GM23338 (cell line): ENCODE measurements at regions not wholly inside any gene's neighbourhood (a gene's known extent, or its start where the extent isn't known, plus 50 kb on each side); places are given as distances from the start of the nearest gene placed in this dataset.

ENCODE experiments used
- ATAC-seq: fragments of 200-7000 bp; cut with Tn5 transposase; 3 replicates; pipeline ENCODE4 v1.9.1; 2020
- DNase-seq: peaks from one replicate; pipeline ENCODE4 v3.0.0-alpha.2; 2015; ENCODE audit warnings: low spot score
- H2AFZ ChIP-seq: fragments of 200-600 bp; sonication (generic); 2 replicates; pipeline ENCODE4 v1.8.0; 2016; ENCODE audit warnings: antibody characterized with exemption, mild to moderate bottlenecking, moderate library complexity
- H3F3A ChIP-seq: fragments of 200-600 bp; sonication (generic); replicated peaks from 2 replicates; pipeline ENCODE4 v1.8.0; 2017; ENCODE audit warnings: antibody characterized with exemption, mixed run types, low read depth
- H3K27ac ChIP-seq: fragments of 200-600 bp; sonication (generic); 2 replicates; pipeline ENCODE4 v1.6.1; 2016; ENCODE audit warnings: low read depth
- H3K27me3 ChIP-seq: fragments of 200-600 bp; sonication (generic); 2 replicates; pipeline ENCODE4 v1.8.0; 2016; ENCODE audit warnings: mild to moderate bottlenecking, mixed run types, moderate library complexity; ENCODE audit not compliant: insufficient read depth
- H3K36me3 ChIP-seq: fragments of 200-600 bp; sonication (generic); 2 replicates; pipeline ENCODE4 v1.8.0; 2016; ENCODE audit warnings: mild to moderate bottlenecking; ENCODE audit not compliant: insufficient read depth
- H3K4me1 ChIP-seq: fragments of 200-600 bp; sonication (generic); 2 replicates; pipeline ENCODE4 v1.8.0; 2016; ENCODE audit warnings: mild to moderate bottlenecking, moderate library complexity; ENCODE audit not compliant: insufficient read depth
- H3K4me2 ChIP-seq: fragments of 200-600 bp; sonication (generic); 2 replicates; pipeline ENCODE4 v1.7.1; 2017; ENCODE audit warnings: mixed run types
- H3K4me3 ChIP-seq: fragments of 200-600 bp; sonication (generic); 2 replicates; pipeline ENCODE4 v1.6.1; 2016; ENCODE audit warnings: mixed run types
- H3K79me2 ChIP-seq: fragments of 200-600 bp; sonication (generic); replicated peaks from 2 replicates; pipeline ENCODE4 v1.8.0; 2017; ENCODE audit warnings: mild to moderate bottlenecking; ENCODE audit not compliant: insufficient read depth
- H3K9me2 ChIP-seq: fragments of 200-600 bp; sonication (generic); 2 replicates; pipeline ENCODE4 v1.8.0; 2017; ENCODE audit not compliant: insufficient read depth
- H4K20me1 ChIP-seq: fragments of 200-600 bp; sonication (generic); replicated peaks from 2 replicates; pipeline ENCODE4 v1.8.0; 2017; ENCODE audit warnings: mild to moderate bottlenecking; ENCODE audit not compliant: insufficient read depth
- H3K27ac Mint-ChIP-seq: 2 replicates; pipeline ENCODE4 v1.8.0; 2020; ENCODE audit warnings: inconsistent platforms, mild to moderate bottlenecking, moderate library complexity, mixed read lengths
- H3K27me3 Mint-ChIP-seq: 3 replicates; pipeline ENCODE4 v1.8.0; 2022; ENCODE audit warnings: low read depth, mild to moderate bottlenecking, moderate library complexity, mixed read lengths, inconsistent platforms; ENCODE audit not compliant: insufficient read depth, poor library complexity
- H3K36me3 Mint-ChIP-seq: 3 replicates; pipeline ENCODE4 v1.8.0; 2021; ENCODE audit warnings: low read depth, mild to moderate bottlenecking, inconsistent platforms, moderate library complexity, mixed read lengths
- H3K4me1 Mint-ChIP-seq: 3 replicates; pipeline ENCODE4 v1.8.0; 2020; ENCODE audit warnings: mild to moderate bottlenecking, inconsistent platforms, mixed read lengths
- H3K4me3 Mint-ChIP-seq: 3 replicates; pipeline ENCODE4 v1.8.0; 2021; ENCODE audit warnings: moderate library complexity, mild to moderate bottlenecking, inconsistent platforms, mixed read lengths
- H3K9me3 Mint-ChIP-seq: 3 replicates; pipeline ENCODE4 v1.8.0; 2020; ENCODE audit warnings: moderate library complexity, mild to moderate bottlenecking, inconsistent platforms, mixed read lengths
- CREB1 ChIP-seq: fragments of 250-450 bp; sonication (Bioruptor Pico); IDR thresholded peaks from 2 replicates; pipeline ENCODE4 v1.5.0; 2020; ENCODE audit warnings: low read depth, mild to moderate bottlenecking, moderate library complexity
- CTCF ChIP-seq, 2 experiments: fragments of 200-600 bp in 1 of 2; sonication (generic) in 1 of 2; conservative IDR thresholded peaks; 2 replicates each; pipeline versions ENCODE4 v1.5.1 to v1.6.1; 2016 to 2017; ENCODE audit warnings: antibody characterized with exemption in 2 of 2, low read depth in 2 of 2, mild to moderate bottlenecking in 2 of 2, moderate library complexity in 1 of 2
- ETS1 ChIP-seq: IDR thresholded peaks from 2 replicates; pipeline ENCODE4 v1.6.1; 2016; ENCODE audit warnings: antibody characterized with exemption
- EZH2 ChIP-seq: fragments of 200-600 bp; sonication (generic); IDR thresholded peaks from one replicate; pipeline ENCODE4 v1.8.0; 2017; ENCODE audit warnings: antibody characterized with exemption, mild to moderate bottlenecking, low read depth; ENCODE audit not compliant: unreplicated experiment
- EZH2phosphoT487 ChIP-seq: fragments of 200-600 bp; sonication (generic); IDR thresholded peaks from one replicate; pipeline ENCODE4 v1.8.1; 2018; ENCODE audit warnings: antibody characterized with exemption; ENCODE audit not compliant: unreplicated experiment
- JUNB ChIP-seq: IDR thresholded peaks from one replicate; pipeline ENCODE4 v1.6.1; 2016; ENCODE audit warnings: antibody characterized with exemption; ENCODE audit not compliant: unreplicated experiment
- NANOG ChIP-seq: IDR thresholded peaks from 2 replicates; pipeline ENCODE4 v1.6.1; 2016; ENCODE audit warnings: antibody characterized with exemption, borderline replicate concordance
- POLR2AphosphoS5 ChIP-seq: IDR thresholded peaks from 2 replicates; pipeline ENCODE4 v1.6.1; 2016; ENCODE audit warnings: antibody characterized with exemption, low read depth
- REST ChIP-seq: IDR thresholded peaks from one replicate; pipeline ENCODE4 v1.6.1; 2018; ENCODE audit warnings: antibody characterized with exemption; ENCODE audit not compliant: unreplicated experiment
- STAT1 ChIP-seq: IDR thresholded peaks from one replicate; pipeline ENCODE4 v1.6.1; 2016; ENCODE audit warnings: antibody characterized with exemption; ENCODE audit not compliant: unreplicated experiment
- ZNF114 ChIP-seq: fragments of 250-450 bp; sonication (Bioruptor Pico); IDR thresholded peaks from 2 replicates; pipeline ENCODE4 v1.5.0; 2020; ENCODE audit warnings: mild to moderate bottlenecking, moderate library complexity
- ZNF331 ChIP-seq: fragments of 250-450 bp; sonication (Bioruptor Pico); IDR thresholded peaks from 2 replicates; pipeline ENCODE4 v1.5.0; 2020; ENCODE audit warnings: low read depth, mild to moderate bottlenecking, moderate library complexity
- ZNF462 ChIP-seq: fragments of 250-450 bp; sonication (Bioruptor Pico); IDR thresholded peaks from 2 replicates; pipeline ENCODE4 v1.5.0; 2020; ENCODE audit warnings: mild to moderate bottlenecking, moderate library complexity

GRCh38 chr2:6496376-6496775 is 369.3 kb downstream of the CMPK2 start:
- DNase-seq: no peak
- Mint-ChIP-seq H3K4me3 (no peak overlapping the region), H3K4me1 (no peaks in the 10 kb centered on the region), H3K27me3 (no peaks in the 10 kb centered on the region), H3K36me3 (peaks cover 3% of the 10 kb centered on the region; the same call in 2 of the 3 replicates), H3K9me3 (peaks cover 68% of the 10 kb centered on the region), H3K27ac (no peak overlapping the region)
- Histone ChIP-seq H2AFZ (no peak overlapping the region), H4K20me1 (no peaks in the 10 kb centered on the region), H3K4me1 (no peaks in the 10 kb centered on the region), H3K27ac (no peak overlapping the region), H3K79me2 (no peaks in the 10 kb centered on the region), H3K4me2 (no peak overlapping the region), H3F3A (no peaks in the 10 kb centered on the region), H3K27me3 (no peaks in the 10 kb centered on the region), H3K36me3 (no peaks in the 10 kb centered on the region), H3K9me2 (no peaks in the 10 kb centered on the region), H3K4me3 (no peak overlapping the region)
- no peak for TF ChIP-seq ZNF114 (CRISPR knock-in tag)
- no peak for TF ChIP-seq ZNF462 (CRISPR knock-in tag)
- TF ChIP-seq ETS1: no peak
- no peak for TF ChIP-seq POLR2AphosphoS5
- TF ChIP-seq CTCF (conservative IDR thresholded peaks at IDR 0.05; ENCODE audit: low read depth in 2 of 2): no peak
- TF ChIP-seq JUNB: no peak
- TF ChIP-seq NANOG: no peak
- no peak for TF ChIP-seq EZH2
- TF ChIP-seq STAT1: no peak
- no peak for TF ChIP-seq REST
- TF ChIP-seq ZNF331 (CRISPR knock-in tag): no peak
- no peak for TF ChIP-seq EZH2phosphoT487
- TF ChIP-seq CREB1 (CRISPR knock-in tag): no peak
- ATAC-seq: no peak
